Gastrocnemius medialis (tissue), 4 donors: ENCODE measurements at regions not wholly inside any gene's neighbourhood (a gene's known extent, or its start where the extent isn't known, plus 50 kb on each side); places are given as distances from the start of the nearest gene placed in this dataset.

ENCODE experiments used
- ATAC-seq, 2 donors: fragments of 150-250 bp; one replicate each; pipeline ENCODE4 v1.9.1; 2016
- DNase-seq, 2 donors: peaks; one replicate each; pipeline ENCODE4 v3.0.0-alpha.2; 2019
- H3K27ac ChIP-seq, 4 donors: fragments of 200-600 bp; sonication (generic); 1 replicate in 1 of 4; 2 replicates in 3 of 4; pipeline ENCODE4 v1.5.1; 2016 to 2018; ENCODE audit warnings: mild to moderate bottlenecking in 2 of 4, moderate library complexity in 1 of 4
- H3K27me3 ChIP-seq, 3 donors: fragments of 200-600 bp; sonication (generic) in 2 of 3; 1 replicate in 1 of 3; 2 replicates in 2 of 3; pipeline versions ENCODE4 v1.5.1 to v1.6.0; 2016 to 2019; ENCODE audit warnings: mild to moderate bottlenecking in 1 of 3, moderate library complexity in 1 of 3
- H3K36me3 ChIP-seq, 2 donors: fragments of 200-600 bp; sonication (generic) in 1 of 2; one replicate each; pipeline ENCODE4 v1.5.1; 2017 to 2018
- H3K4me1 ChIP-seq, 2 donors: fragments of 200-600 bp; sonication (generic) in 1 of 2; one replicate each; pipeline ENCODE4 v1.5.1; 2016 to 2017; ENCODE audit warnings: mild to moderate bottlenecking in 2 of 2
- H3K4me3 ChIP-seq, 4 donors: fragments of 200-600 bp; sonication (generic) in 3 of 4; 1 replicate in 1 of 4; 2 replicates in 3 of 4; pipeline ENCODE4 v1.5.1; 2016 to 2019; ENCODE audit warnings: mild to moderate bottlenecking in 2 of 4
- H3K9me3 ChIP-seq, 3 donors: fragments of 200-600 bp; sonication (generic) in 2 of 3; 1 replicate in 1 of 3; 2 replicates in 2 of 3; pipeline ENCODE4 v1.5.1; 2016 to 2019
- CTCF ChIP-seq, 5 experiments: fragments of 450-650 bp in 3 of 5; fragments of 200-600 bp in 2 of 5; sonication (generic) in 2 of 5; IDR thresholded peaks in 4 of 5; conservative IDR thresholded peaks in 1 of 5; 1 replicate in 4 of 5; 2 replicates in 1 of 5; pipeline ENCODE4 v1.5.1; 2016 to 2019; ENCODE audit warnings: antibody characterized with exemption in 5 of 5, mild to moderate bottlenecking in 3 of 5, moderate library complexity in 3 of 5
- POLR2A ChIP-seq, 2 donors: fragments of 450-650 bp; IDR thresholded peaks; one replicate each; pipeline ENCODE4 v1.6.1; 2017; ENCODE audit warnings: antibody characterized with exemption in 2 of 2, mild to moderate bottlenecking in 2 of 2, moderate library complexity in 2 of 2
- in situ Hi-C, 4 donors: fragments of 200-750 bp; cut with MboI; loops; one replicate each; pipeline versions ENCODE4 v1.15.0 to v1.8.0; 2017; ENCODE audit warnings: low sequenced_read_pairs in 4 of 4
- intact Hi-C: fragments of 100-400 bp; cut with DNase I; formaldehyde crosslinking; loops from one replicate; pipeline ENCODE4 v1.15.1; 2023; ENCODE audit warnings: low total_unique reads

GRCh38 chr5:96250782-96251181 is 182.3 kb downstream of the PCSK1 start:
- DNase-seq (no peak), ATAC-seq (no peak)
- no peak overlapping the region for H3K27ac ChIP-seq
- no peaks in the 10 kb centered on the region for H3K27me3 ChIP-seq
- H3K9me3 ChIP-seq: no peaks in the 10 kb centered on the region
- H3K4me3 ChIP-seq: no peak overlapping the region
- in situ Hi-C loops (no loop called here), intact Hi-C loops (no loop called here)
- H3K4me1 ChIP-seq: peaks cover 0 to 11% of the 10 kb centered on the region in 2 donors
- H3K36me3 ChIP-seq: no peaks in the 10 kb centered on the region
- TF ChIP-seq CTCF (IDR thresholded peaks at IDR 0.05 in 4 of 5, conservative IDR thresholded peaks at IDR 0.05 in 1 of 5): no peak

- H3K36me3 ChIP-seq: no peaks in the 10 kb centered on the region
- in situ Hi-C loops (no loop called here), intact Hi-C loops (loop anchor here (10.0 kb wide), 1 partner anchor 283 kb away; the partner anchor contains the start of gene ELL2)
- H3K4me1 ChIP-seq: peaks cover 0 to 11% of the 10 kb centered on the region in 2 donors
- TF ChIP-seq POLR2A (IDR thresholded peaks at IDR 0.05) (no peak), CTCF (IDR thresholded peaks at IDR 0.05 in 4 of 5, conservative IDR thresholded peaks at IDR 0.05 in 1 of 5) (no peak)
- H3K27me3 ChIP-seq: no peaks in the 10 kb centered on the region
- no peak overlapping the region for H3K27ac ChIP-seq
- ATAC-seq (no peak), DNase-seq (no peak)
- H3K4me3 ChIP-seq: no peak overlapping the region
- H3K9me3 ChIP-seq: no peaks in the 10 kb centered on the region
Measured at GRCh38 chr5:96248131-96248530, 184.9 kb downstream of the PCSK1 start.

GRCh38 chr5:96247708-96248107 is 185.3 kb downstream of the PCSK1 start:
- no peak for TF ChIP-seq POLR2A (IDR thresholded peaks at IDR 0.05)
- TF ChIP-seq CTCF (IDR thresholded peaks at IDR 0.05 in 4 of 5, conservative IDR thresholded peaks at IDR 0.05 in 1 of 5): no peak
- H3K9me3 ChIP-seq: no peaks in the 10 kb centered on the region
- H3K27ac ChIP-seq: peak overlapping the region in 3 of 4 donors; percentile 18 to 35 (median 29)
- no peak for ATAC-seq
- H3K4me1 ChIP-seq: peaks cover 0 to 8% of the 10 kb centered on the region in 2 donors
- intact Hi-C loops (loop anchor here (10.0 kb wide), 1 partner anchor 283 kb away; the partner anchor contains the start of gene ELL2), in situ Hi-C loops (no loop called here)
- no peak for DNase-seq
- H3K36me3 ChIP-seq: no peaks in the 10 kb centered on the region
- no peak overlapping the region for H3K4me3 ChIP-seq
- no peaks in the 10 kb centered on the region for H3K27me3 ChIP-seq

- H3K27ac ChIP-seq: peak overlapping the region in 3 of 4 donors; percentile 18 to 35 (median 29)
- H3K36me3 ChIP-seq: no peaks in the 10 kb centered on the region
- H3K27me3 ChIP-seq: no peaks in the 10 kb centered on the region
- TF ChIP-seq POLR2A (IDR thresholded peaks at IDR 0.05) (no peak), CTCF (IDR thresholded peaks at IDR 0.05 in 4 of 5, conservative IDR thresholded peaks at IDR 0.05 in 1 of 5) (no peak)
- DNase-seq (no peak), ATAC-seq (peak; percentile 65 to 70)
- intact Hi-C loops (loop anchor here (10.0 kb wide), 1 partner anchor 282 kb away; the partner anchor contains the start of gene ELL2), in situ Hi-C loops (no loop called here)
- no peak overlapping the region for H3K4me3 ChIP-seq
- H3K4me1 ChIP-seq: peaks cover 0 to 5% of the 10 kb centered on the region in 2 donors
- no peaks in the 10 kb centered on the region for H3K9me3 ChIP-seq
Measured at GRCh38 chr5:96247097-96247701, 185.8 kb downstream of the PCSK1 start.
